T-cell (primary cell): ENCODE measurements at regions not wholly inside any gene's neighbourhood (a gene's known extent, or its start where the extent isn't known, plus 50 kb on each side); places are given as distances from the start of the nearest gene placed in this dataset.

Source experiments
- ATAC-seq, 4 experiments: fragments of 200-7000 bp in 3 of 4; fragments of 150-1000 bp in 1 of 4; cut with Tn5 transposase; replicated peaks in 1 of 4; 1 replicate in 3 of 4; 2 replicates in 1 of 4; pipeline ENCODE4 v1.10.0; 2021; ENCODE audit warnings: moderate library complexity in 3 of 4, mild to moderate bottlenecking in 2 of 4, moderate number of reproducible peaks in 1 of 4
- CTCF ChIA-PET, 2 donors: fragments of 300-600 bp; sonication (Branson Sonifier 250); formaldehyde crosslinking; loops; one replicate each; lab custom pipeline; 2022; ENCODE audit warnings: antibody characterized with exemption in 2 of 2; lab: Charles Lee
- POLR2A ChIA-PET, 2 donors: fragments of 300-600 bp; sonication (Branson Sonifier 250); formaldehyde crosslinking; loops; one replicate each; lab custom pipeline; 2022; ENCODE audit warnings: antibody characterized with exemption in 2 of 2; lab: Charles Lee
- DNase-seq, 35 experiments: peaks; one replicate each; pipeline versions ENCODE4 v3.0.0 to v3.0.0-alpha.2; 2013 to 2023
- H3K27ac ChIP-seq: one replicate; pipeline ENCODE4 v1.5.1; 2013; ENCODE audit warnings: low read length
- H3K27me3 ChIP-seq, 2 experiments: replicated peaks in 1 of 2; 1 replicate in 1 of 2; 2 replicates in 1 of 2; pipeline versions ENCODE4 v1.6.1 to v1.7.0; 2013; ENCODE audit warnings: low read length in 1 of 2, mixed read lengths in 1 of 2; ENCODE audit not compliant: control insufficient read depth in 2 of 2, insufficient read depth in 2 of 2; ENCODE audit errors: extremely low read depth in 1 of 2
- H3K36me3 ChIP-seq, 2 donors: 1 replicate in 1 of 2; 2 replicates in 1 of 2; pipeline versions ENCODE4 v1.6.1 to v1.7.0; 2013; ENCODE audit warnings: low read length in 1 of 2; ENCODE audit not compliant: control insufficient read depth in 2 of 2, insufficient read depth in 1 of 2; ENCODE audit errors: extremely low read depth in 1 of 2
- H3K4me1 ChIP-seq, 2 experiments: 1 replicate in 1 of 2; 2 replicates in 1 of 2; pipeline versions ENCODE4 v1.6.1 to v1.7.0; 2013; ENCODE audit warnings: low read length in 2 of 2, mixed read lengths in 1 of 2; ENCODE audit not compliant: insufficient read depth in 2 of 2, control insufficient read depth in 1 of 2; ENCODE audit errors: extremely low read depth in 1 of 2
- H3K4me3 ChIP-seq, 2 donors: 1 replicate in 1 of 2; 2 replicates in 1 of 2; pipeline versions ENCODE4 v1.5.1 to v1.7.0; 2013; ENCODE audit warnings: mild to moderate bottlenecking in 2 of 2, low read length in 1 of 2, moderate library complexity in 1 of 2; ENCODE audit not compliant: control insufficient read depth in 1 of 2; ENCODE audit errors: extremely low read depth in 1 of 2
- H3K9me3 ChIP-seq: 2 replicates; pipeline ENCODE4 v1.7.0; 2013
- H3K27ac Mint-ChIP-seq, 2 donors: one replicate each; pipeline ENCODE4 v1.8.0; 2020 to 2021; ENCODE audit warnings: mild to moderate bottlenecking in 2 of 2, mixed read lengths in 2 of 2
- H3K27me3 Mint-ChIP-seq, 2 donors: one replicate each; pipeline ENCODE4 v1.8.0; 2021 to 2022; ENCODE audit warnings: mixed read lengths in 2 of 2
- H3K36me3 Mint-ChIP-seq: one replicate; pipeline ENCODE4 v1.8.0; 2021; ENCODE audit warnings: mixed read lengths
- H3K4me1 Mint-ChIP-seq, 3 donors: one replicate each; pipeline ENCODE4 v1.8.0; 2020 to 2022; ENCODE audit warnings: mixed read lengths in 3 of 3, mild to moderate bottlenecking in 1 of 3
- H3K4me3 Mint-ChIP-seq, 3 donors: one replicate each; pipeline ENCODE4 v1.8.0; 2020 to 2022; ENCODE audit warnings: mild to moderate bottlenecking in 3 of 3, mixed read lengths in 3 of 3, moderate library complexity in 3 of 3
- H3K9me3 Mint-ChIP-seq, 3 donors: one replicate each; pipeline ENCODE4 v1.8.0; 2020 to 2022; ENCODE audit warnings: mixed read lengths in 3 of 3
- WGBS: methylation state at CpG from one replicate; pipeline ENCODE4 v1.1.5; 2013; ENCODE audit warnings: missing lambda C conversion rate; ENCODE audit not compliant: insufficient coverage; 5-methylcytosine and 5-hydroxymethylcytosine counted together

- Histone ChIP-seq H3K4me3 (no peak overlapping the region), H3K27me3 (peaks cover 0 to 3% of the 10 kb centered on the region in 2 experiments), H3K27ac (no peak overlapping the region), H3K4me1 (peaks cover 0 to under 1% of the 10 kb centered on the region in 2 experiments), H3K36me3 (no peaks in the 10 kb centered on the region), H3K9me3 (no peaks in the 10 kb centered on the region)
- H3K4me1 Mint-ChIP-seq = peaks cover 8 to 14% (median 12%) of the 10 kb centered on the region in 3 donors
- no peaks in the 10 kb centered on the region for H3K9me3 Mint-ChIP-seq
- ChIA-PET CTCF (no interaction called here), POLR2A (no interaction called here)
- no peaks in the 10 kb centered on the region for H3K36me3 Mint-ChIP-seq
- WGBS = no CpG with 5 or more reads among the region's 4 CpGs
- no peak overlapping the region for H3K4me3 Mint-ChIP-seq
- H3K27ac Mint-ChIP-seq = no peak overlapping the region
- peaks cover 0 to 21% of the 10 kb centered on the region in 2 donors for H3K27me3 Mint-ChIP-seq
- ATAC-seq (no peak), DNase-seq (no peak)
Measured at GRCh38 chr5:61264273-61264661, 67.8 kb upstream of the ZSWIM6 start.

GRCh38 chr5:61267116-61267515 is 64.9 kb upstream of the ZSWIM6 start:
- no peak overlapping the region for H3K27ac ChIP-seq
- H3K36me3 ChIP-seq = no peaks in the 10 kb centered on the region
- Mint-ChIP-seq H3K36me3 (no peaks in the 10 kb centered on the region), H3K4me1 (peaks cover 15 to 20% (median 17%) of the 10 kb centered on the region in 3 donors), H3K4me3 (no peak overlapping the region), H3K9me3 (no peaks in the 10 kb centered on the region), H3K27ac (no peak overlapping the region), H3K27me3 (peaks cover 0 to 12% of the 10 kb centered on the region in 2 donors)
- DNase-seq (no peak), ATAC-seq (no peak)
- H3K4me3 ChIP-seq = no peak overlapping the region
- H3K4me1 ChIP-seq = peaks cover 0 to 2% of the 10 kb centered on the region in 2 experiments
- WGBS = no CpG with 5 or more reads among the region's 4 CpGs
- H3K27me3 ChIP-seq = no peaks in the 10 kb centered on the region
- no peaks in the 10 kb centered on the region for H3K9me3 ChIP-seq
- ChIA-PET POLR2A (no interaction called here), CTCF (interaction anchor here in 1 of 2 donors (0.6 kb wide), 1 partner anchor 60 kb away, joined by 3 read pairs; no protein-coding TSS in a partner anchor)

- no peaks in the 10 kb centered on the region for H3K36me3 Mint-ChIP-seq
- CTCF ChIA-PET = no interaction called here
- H3K36me3 ChIP-seq = no peaks in the 10 kb centered on the region
- H3K27me3 Mint-ChIP-seq = peaks cover 0 to 7% of the 10 kb centered on the region in 2 donors
- H3K9me3 ChIP-seq = no peaks in the 10 kb centered on the region
- WGBS = no CpG with 5 or more reads among the region's 2 CpGs
- peaks cover 0 to 2% of the 10 kb centered on the region in 2 experiments for H3K4me1 ChIP-seq
- H3K27ac ChIP-seq = no peak overlapping the region
- ATAC-seq (no peak), DNase-seq (no peak)
- H3K27me3 ChIP-seq = no peaks in the 10 kb centered on the region
- H3K4me3 Mint-ChIP-seq = peak overlapping the region in 2 of 3 donors; percentile 0 to 2
- no peaks in the 10 kb centered on the region for H3K9me3 Mint-ChIP-seq
- H3K27ac Mint-ChIP-seq = peak overlapping the region; percentile 7 to 64
- peaks cover 15 to 20% (median 15%) of the 10 kb centered on the region in 3 donors for H3K4me1 Mint-ChIP-seq
- POLR2A ChIA-PET = no interaction called here
- H3K4me3 ChIP-seq = no peak overlapping the region
Measured at GRCh38 chr5:61268871-61269270, 63.2 kb upstream of the ZSWIM6 start.

GRCh38 chr5:61270510-61271165 is 61.4 kb upstream of the ZSWIM6 start:
- H3K27ac ChIP-seq = no peak overlapping the region
- ChIA-PET POLR2A (no interaction called here), CTCF (interaction anchor here (0.6 to 0.7 kb wide), 2 partner anchors 10 to 24 kb away, joined by 5 to 7 read pairs; no protein-coding TSS in a partner anchor)
- 80% methylated on average over 7 of the region's 7 CpGs for WGBS
- no peaks in the 10 kb centered on the region for H3K9me3 Mint-ChIP-seq
- H3K27me3 Mint-ChIP-seq = peaks cover 0 to 7% of the 10 kb centered on the region in 2 donors
- no peaks in the 10 kb centered on the region for H3K36me3 Mint-ChIP-seq
- DNase-seq (no peak), ATAC-seq (no peak)
- no peaks in the 10 kb centered on the region for H3K27me3 ChIP-seq
- H3K4me3 Mint-ChIP-seq = no peak overlapping the region
- peaks cover 0 to 2% of the 10 kb centered on the region in 2 experiments for H3K4me1 ChIP-seq
- H3K36me3 ChIP-seq = no peaks in the 10 kb centered on the region
- H3K27ac Mint-ChIP-seq = no peak overlapping the region
- H3K4me3 ChIP-seq = no peak overlapping the region
- H3K4me1 Mint-ChIP-seq = peaks cover 12 to 19% (median 17%) of the 10 kb centered on the region in 3 donors
- H3K9me3 ChIP-seq = no peaks in the 10 kb centered on the region

GRCh38 chr5:61272688-61273087 is 59.4 kb upstream of the ZSWIM6 start:
- ATAC-seq (no peak), DNase-seq (no peak)
- H3K27ac Mint-ChIP-seq = no peak overlapping the region
- Histone ChIP-seq H3K27ac (no peak overlapping the region), H3K4me1 (peaks cover 1 to 4% of the 10 kb centered on the region in 2 experiments), H3K9me3 (no peaks in the 10 kb centered on the region), H3K27me3 (no peaks in the 10 kb centered on the region), H3K4me3 (no peak overlapping the region), H3K36me3 (no peaks in the 10 kb centered on the region)
- POLR2A ChIA-PET = interaction anchor here in 1 of 2 donors (1.1 kb wide), 1 partner anchor 27 kb away, joined by 6 read pairs; no protein-coding TSS in a partner anchor
- CTCF ChIA-PET = interaction anchor here in 1 of 2 donors (0.7 kb wide), 1 partner anchor 59 kb away, joined by 4 read pairs; the partner anchor contains the start of gene ZSWIM6
- WGBS = 83% methylated on average over 2 of the region's 2 CpGs
- H3K9me3 Mint-ChIP-seq = no peaks in the 10 kb centered on the region
- H3K27me3 Mint-ChIP-seq = peaks cover 0 to 4% of the 10 kb centered on the region in 2 donors
- H3K4me1 Mint-ChIP-seq = peaks cover 29 to 35% (median 34%) of the 10 kb centered on the region in 3 donors
- H3K4me3 Mint-ChIP-seq = no peak overlapping the region
- no peaks in the 10 kb centered on the region for H3K36me3 Mint-ChIP-seq

GRCh38 chr5:61273279-61273975 is 58.6 kb upstream of the ZSWIM6 start:
- ATAC-seq (no peak), DNase-seq (no peak)
- ChIA-PET CTCF (no interaction called here), POLR2A (interaction anchor here in 1 of 2 donors (0.6 to 0.7 kb wide), 3 partner anchors 24 to 258 kb away, joined by 3 to 5 read pairs (median 3); no protein-coding TSS in a partner anchor)
- H3K9me3 Mint-ChIP-seq = no peaks in the 10 kb centered on the region
- Histone ChIP-seq H3K27ac (no peak overlapping the region), H3K4me3 (no peak overlapping the region), H3K27me3 (no peaks in the 10 kb centered on the region), H3K9me3 (no peaks in the 10 kb centered on the region), H3K36me3 (no peaks in the 10 kb centered on the region), H3K4me1 (peaks cover 4 to 5% of the 10 kb centered on the region in 2 experiments)
- no peaks in the 10 kb centered on the region for H3K36me3 Mint-ChIP-seq
- H3K27ac Mint-ChIP-seq = no peak overlapping the region
- H3K4me1 Mint-ChIP-seq = peaks cover 30 to 34% (median 34%) of the 10 kb centered on the region in 3 donors
- WGBS = 100% methylated on average over 1 of the region's 1 CpG
- H3K4me3 Mint-ChIP-seq = no peak overlapping the region
- peaks cover 0 to 2% of the 10 kb centered on the region in 2 donors for H3K27me3 Mint-ChIP-seq
